KMS-11 (cell line): ENCODE measurements at regions not wholly inside any gene's neighbourhood (a gene's known extent, or its start where the extent isn't known, plus 50 kb on each side); places are given as distances from the start of the nearest gene placed in this dataset.

ENCODE experiments used
- H2AFZ ChIP-seq: fragments of 200-600 bp; sonication (generic); 2 replicates; pipeline ENCODE4 v1.6.1; 2016; ENCODE audit warnings: antibody characterized with exemption, mixed run types, low read depth
- H3K27ac ChIP-seq: fragments of 200-600 bp; sonication (generic); 2 replicates; pipeline ENCODE4 v1.6.1; 2016; ENCODE audit warnings: mild to moderate bottlenecking, mixed run types
- H3K27me3 ChIP-seq: fragments of 200-600 bp; sonication (generic); 2 replicates; pipeline ENCODE4 v1.6.1; 2017; ENCODE audit warnings: mild to moderate bottlenecking, low read depth, mixed run types, moderate library complexity; ENCODE audit not compliant: insufficient read depth
- H3K36me3 ChIP-seq: fragments of 200-600 bp; sonication (generic); 2 replicates; pipeline ENCODE4 v1.6.1; 2017; ENCODE audit warnings: mild to moderate bottlenecking, mixed run types; ENCODE audit not compliant: insufficient read depth
- H3K4me1 ChIP-seq: fragments of 200-600 bp; sonication (generic); 2 replicates; pipeline ENCODE4 v1.6.1; 2016; ENCODE audit warnings: mild to moderate bottlenecking, low read depth, mixed run types; ENCODE audit not compliant: poor library complexity, severe bottlenecking
- H3K4me2 ChIP-seq: fragments of 200-600 bp; sonication (generic); 2 replicates; pipeline ENCODE4 v1.7.0; 2016; ENCODE audit warnings: mild to moderate bottlenecking, mixed run types
- H3K4me3 ChIP-seq: fragments of 200-600 bp; sonication (generic); IDR thresholded peaks from 2 replicates; pipeline ENCODE4 v1.6.1; 2017; ENCODE audit warnings: low read depth, low read length, mixed read lengths; ENCODE audit not compliant: insufficient read depth
- H3K79me2 ChIP-seq: fragments of 200-600 bp; sonication (generic); 2 replicates; pipeline ENCODE4 v1.6.1; 2016; ENCODE audit warnings: low read depth, mixed run types; ENCODE audit not compliant: insufficient read depth
- H3K9ac ChIP-seq: fragments of 200-600 bp; sonication (generic); 2 replicates; pipeline ENCODE4 v1.6.1; 2016; ENCODE audit warnings: mild to moderate bottlenecking, mixed run types
- H4K20me1 ChIP-seq: fragments of 200-600 bp; sonication (generic); 2 replicates; pipeline ENCODE4 v1.6.1; 2016; ENCODE audit warnings: mild to moderate bottlenecking, mixed run types; ENCODE audit not compliant: insufficient read depth
- TF ChIP-seq, protein P1 (sequence below): fragments of 200-600 bp; sonication (generic); conservative IDR thresholded peaks from 2 replicates; pipeline ENCODE4 v1.6.1; 2017; ENCODE audit warnings: low read depth, mild to moderate bottlenecking, antibody characterized with exemption, low read length, moderate library complexity, mixed read lengths

- Histone ChIP-seq H3K4me1 (no peaks in the 10 kb centered on the region), H2AFZ (no peak overlapping the region), H4K20me1 (no peaks in the 10 kb centered on the region), H3K27ac (no peak overlapping the region), H3K79me2 (no peaks in the 10 kb centered on the region), H3K27me3 (no peaks in the 10 kb centered on the region), H3K4me3 (no peak overlapping the region), H3K36me3 (no peaks in the 10 kb centered on the region), H3K4me2 (no peak overlapping the region), H3K9ac (no peak overlapping the region)
- TF ChIP-seq, protein P1, sequence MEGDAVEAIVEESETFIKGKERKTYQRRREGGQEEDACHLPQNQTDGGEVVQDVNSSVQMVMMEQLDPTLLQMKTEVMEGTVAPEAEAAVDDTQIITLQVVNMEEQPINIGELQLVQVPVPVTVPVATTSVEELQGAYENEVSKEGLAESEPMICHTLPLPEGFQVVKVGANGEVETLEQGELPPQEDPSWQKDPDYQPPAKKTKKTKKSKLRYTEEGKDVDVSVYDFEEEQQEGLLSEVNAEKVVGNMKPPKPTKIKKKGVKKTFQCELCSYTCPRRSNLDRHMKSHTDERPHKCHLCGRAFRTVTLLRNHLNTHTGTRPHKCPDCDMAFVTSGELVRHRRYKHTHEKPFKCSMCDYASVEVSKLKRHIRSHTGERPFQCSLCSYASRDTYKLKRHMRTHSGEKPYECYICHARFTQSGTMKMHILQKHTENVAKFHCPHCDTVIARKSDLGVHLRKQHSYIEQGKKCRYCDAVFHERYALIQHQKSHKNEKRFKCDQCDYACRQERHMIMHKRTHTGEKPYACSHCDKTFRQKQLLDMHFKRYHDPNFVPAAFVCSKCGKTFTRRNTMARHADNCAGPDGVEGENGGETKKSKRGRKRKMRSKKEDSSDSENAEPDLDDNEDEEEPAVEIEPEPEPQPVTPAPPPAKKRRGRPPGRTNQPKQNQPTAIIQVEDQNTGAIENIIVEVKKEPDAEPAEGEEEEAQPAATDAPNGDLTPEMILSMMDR = no peak
Observed at GRCh38 chr3:193769437-193769836, 176.4 kb downstream of the OPA1 start.

GRCh38 chr3:193771011-193771652 lies 178.1 kb downstream of the OPA1 start:
- TF ChIP-seq, protein P1 = no peak
- Histone ChIP-seq H3K4me1 (no peaks in the 10 kb centered on the region), H3K79me2 (no peaks in the 10 kb centered on the region), H3K9ac (no peak overlapping the region), H4K20me1 (no peaks in the 10 kb centered on the region), H3K27me3 (no peaks in the 10 kb centered on the region), H3K4me2 (no peak overlapping the region), H3K27ac (no peak overlapping the region), H2AFZ (no peak overlapping the region), H3K36me3 (no peaks in the 10 kb centered on the region), H3K4me3 (no peak overlapping the region)

DNA sequence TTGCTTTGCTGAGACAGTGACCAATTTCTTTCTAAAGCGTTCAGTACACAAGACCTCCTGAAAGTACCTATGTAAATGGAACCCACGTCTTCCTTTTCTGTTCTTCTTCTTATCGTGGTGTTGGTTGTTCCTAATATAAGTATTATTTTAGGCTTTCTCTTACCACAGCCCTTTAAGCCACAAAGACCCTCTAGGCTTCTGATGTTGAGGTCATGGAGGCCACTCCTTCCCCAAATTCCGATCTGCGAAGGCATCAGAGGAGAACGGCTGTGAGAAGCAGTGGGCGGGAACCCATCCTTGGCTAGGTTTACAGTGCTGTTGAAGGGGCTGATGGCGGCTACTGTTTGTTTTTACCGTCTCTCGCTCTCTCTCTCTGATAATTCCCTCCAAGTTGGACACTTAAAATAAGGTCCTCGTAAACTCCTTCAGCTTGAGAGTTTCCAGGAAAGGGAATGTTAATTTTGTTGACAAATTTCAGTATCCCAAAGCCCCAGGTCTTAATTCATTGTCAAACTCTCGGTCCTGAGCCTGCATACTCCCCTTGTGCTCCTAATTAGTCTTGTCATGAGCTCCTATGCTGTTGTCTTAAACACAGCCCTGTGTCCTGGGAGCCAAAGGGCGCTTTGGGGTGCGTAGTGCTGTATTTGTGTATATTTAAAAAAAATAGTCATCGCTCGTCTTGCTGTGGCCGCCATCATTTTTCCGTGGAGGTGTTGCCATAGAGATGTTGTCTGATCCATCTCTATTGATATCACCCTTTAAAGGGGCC lies 178.8 kb downstream of the OPA1 start:
- Histone ChIP-seq H4K20me1 (no peaks in the 10 kb centered on the region), H3K79me2 (no peaks in the 10 kb centered on the region), H3K9ac (no peak overlapping the region), H3K4me2 (no peak overlapping the region), H3K27ac (no peak overlapping the region), H3K27me3 (no peaks in the 10 kb centered on the region), H3K36me3 (no peaks in the 10 kb centered on the region), H3K4me3 (no peak overlapping the region), H2AFZ (no peak overlapping the region), H3K4me1 (no peaks in the 10 kb centered on the region)
- TF ChIP-seq, protein P1 = no peak

- Histone ChIP-seq H2AFZ (no peak overlapping the region), H3K4me2 (no peak overlapping the region), H3K79me2 (no peaks in the 10 kb centered on the region), H3K27ac (no peak overlapping the region), H3K36me3 (no peaks in the 10 kb centered on the region), H3K27me3 (no peaks in the 10 kb centered on the region), H4K20me1 (no peaks in the 10 kb centered on the region), H3K4me3 (no peak overlapping the region), H3K9ac (no peak overlapping the region), H3K4me1 (no peaks in the 10 kb centered on the region)
- TF ChIP-seq, protein P1 = no peak
Observed at GRCh38 chr3:193772422-193772763, 179.4 kb downstream of the OPA1 start.
